OCI-M1 (cell line): ENCODE measurements at regions not wholly inside any gene's neighbourhood (a gene's known extent, or its start where the extent isn't known, plus 50 kb on each side); places are given as distances from the start of the nearest gene placed in this dataset.
"Not testable (repeated sequence)": the region's sequence is repeated elsewhere in the genome, so short reads cannot be mapped to it uniquely, and the experiment has no call there.

Experiments used
- DNase-seq: peaks from one replicate; lab custom pipeline; 2025; lab: John Stamatoyannopoulos, UW

DNA sequence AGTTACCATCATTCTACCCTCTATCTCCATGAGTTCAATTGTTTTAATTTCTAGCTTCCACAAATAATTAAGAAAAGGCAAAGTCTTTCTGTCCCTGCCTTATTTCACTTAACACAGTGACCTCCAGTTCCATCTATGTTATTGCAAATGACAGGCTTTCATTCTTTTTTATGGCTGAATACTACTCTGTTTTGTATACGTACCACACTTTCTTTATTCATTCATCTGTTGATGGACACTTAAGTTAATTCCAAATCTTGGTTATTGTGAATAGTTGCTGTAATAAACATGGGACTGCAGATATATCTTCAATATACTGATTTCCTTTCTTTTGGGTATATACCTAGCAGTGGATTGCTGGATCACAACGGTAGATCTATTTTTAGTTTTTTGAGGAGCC, 314.1 kb downstream of the SV2B start:
- DNase-seq, result no peak

DNA sequence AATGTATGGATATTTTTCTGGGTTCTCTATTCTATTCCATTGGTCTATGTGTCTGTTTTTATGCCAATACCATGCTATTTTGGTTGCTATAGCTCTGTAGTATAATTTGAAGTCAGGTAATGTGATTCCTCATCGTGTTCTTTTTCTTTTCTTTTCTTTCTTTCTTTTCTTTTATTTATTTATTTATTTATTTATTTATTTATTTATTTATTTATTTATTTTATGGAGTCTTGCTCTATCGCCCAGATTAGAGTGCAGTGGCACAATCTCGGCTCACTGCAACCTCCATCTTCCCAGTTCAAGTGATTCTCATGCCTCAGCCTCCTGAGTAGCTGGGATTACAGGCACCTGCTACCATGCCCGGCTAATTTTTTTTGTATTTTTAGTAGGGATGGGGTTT, 315.2 kb downstream of the SV2B start:
- not testable (repeated sequence) for DNase-seq

DNA sequence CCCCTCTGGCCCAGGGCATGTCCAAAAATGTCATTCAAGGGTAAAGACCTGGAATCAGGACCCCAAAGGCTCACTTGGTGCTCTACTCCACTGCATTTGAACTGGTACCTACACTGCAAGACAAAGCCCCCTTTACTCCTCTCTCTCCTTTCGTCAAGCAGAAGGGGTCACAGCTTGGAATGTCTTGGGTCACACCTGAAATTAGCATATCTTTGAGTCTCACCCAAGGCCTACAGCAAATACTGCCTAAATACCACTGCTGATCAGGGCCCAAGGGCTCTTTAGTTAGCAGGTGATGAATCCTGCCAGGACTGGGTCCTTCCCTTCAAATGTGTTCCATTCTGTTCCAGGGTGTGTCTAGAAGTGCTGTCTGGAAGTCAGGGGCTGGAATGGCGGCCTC, 320.6 kb downstream of the SV2B start:
- no peak for DNase-seq

DNA sequence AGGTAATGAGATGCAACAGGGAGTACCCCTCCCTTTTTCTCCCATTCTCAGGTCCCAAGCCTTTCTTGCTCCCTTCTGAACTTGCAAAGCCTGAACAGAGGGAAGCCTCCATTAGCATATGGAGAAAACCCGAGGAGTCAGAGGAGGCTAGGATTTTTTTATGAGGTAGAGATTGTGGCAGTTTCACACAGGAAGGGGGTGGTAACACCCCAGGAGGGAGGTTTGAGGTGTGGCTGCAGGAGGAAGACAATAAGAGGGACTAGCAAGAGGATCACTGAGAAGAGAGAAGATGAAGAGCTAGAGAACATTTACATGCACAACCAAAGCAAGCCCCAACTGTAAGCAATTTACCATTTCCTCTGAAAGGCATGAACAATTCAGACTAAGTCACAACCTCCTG, 322.7 kb downstream of the SV2B start:
- no peak for DNase-seq

DNA sequence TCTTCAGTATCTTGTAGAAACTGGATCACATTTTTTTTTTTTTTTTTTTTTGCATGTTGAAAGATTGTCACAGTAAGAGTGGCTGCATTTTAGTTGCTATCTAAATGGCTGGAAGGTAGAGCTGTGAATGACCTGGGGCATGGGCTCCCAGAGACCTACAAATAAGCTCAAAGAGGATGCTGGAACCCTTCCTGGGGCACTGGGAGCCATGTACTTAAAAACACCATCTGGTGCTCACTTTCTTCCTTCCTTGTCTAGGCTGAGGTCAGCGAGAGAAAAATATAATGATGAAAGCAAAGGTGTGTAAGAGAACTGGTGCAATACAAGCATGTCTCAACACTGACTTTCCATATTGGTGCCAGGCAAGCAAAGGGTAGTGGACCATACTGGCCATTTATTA, 323.9 kb downstream of the SV2B start:
- no peak for DNase-seq

DNA sequence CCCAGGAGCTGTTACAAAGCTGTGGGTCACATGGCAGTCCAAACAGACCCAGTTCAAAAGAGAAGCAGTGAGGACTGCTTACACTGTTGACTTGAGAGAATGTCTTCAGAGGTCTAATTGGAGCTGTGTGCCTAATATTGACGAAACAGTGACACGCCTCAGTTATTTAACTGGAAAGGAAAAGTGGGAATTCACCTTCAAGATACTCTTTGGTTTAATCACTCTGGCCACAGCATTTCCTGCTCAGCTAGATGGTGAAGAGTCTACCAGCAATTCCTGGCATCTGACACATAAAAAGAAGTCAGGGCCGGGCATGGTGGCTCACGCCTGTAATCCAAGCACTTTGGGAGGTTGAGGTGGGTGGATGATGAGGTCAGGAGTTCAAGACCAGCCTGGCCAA, 326.4 kb downstream of the SV2B start:
- DNase-seq, result no peak

DNA sequence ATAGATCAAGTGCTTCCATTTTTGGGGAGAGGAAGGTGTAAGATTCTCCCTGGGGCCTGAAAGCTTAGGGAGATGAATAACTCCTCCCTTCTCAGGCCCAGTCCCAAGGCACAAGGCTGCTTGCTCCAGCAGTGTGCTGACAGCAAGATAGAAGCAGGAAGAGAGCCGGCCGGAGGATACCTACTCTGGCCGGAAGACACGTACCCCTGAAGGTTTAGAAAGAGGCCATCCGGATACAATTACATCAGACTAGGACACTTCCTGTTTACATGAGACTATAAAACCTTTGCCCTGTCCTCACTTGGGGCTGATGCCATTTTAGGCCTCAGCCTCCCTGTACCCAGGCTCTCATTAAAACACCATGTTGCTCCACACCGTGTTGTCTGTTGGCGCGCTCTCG, 329.9 kb downstream of the SV2B start:
- no peak for DNase-seq

DNA sequence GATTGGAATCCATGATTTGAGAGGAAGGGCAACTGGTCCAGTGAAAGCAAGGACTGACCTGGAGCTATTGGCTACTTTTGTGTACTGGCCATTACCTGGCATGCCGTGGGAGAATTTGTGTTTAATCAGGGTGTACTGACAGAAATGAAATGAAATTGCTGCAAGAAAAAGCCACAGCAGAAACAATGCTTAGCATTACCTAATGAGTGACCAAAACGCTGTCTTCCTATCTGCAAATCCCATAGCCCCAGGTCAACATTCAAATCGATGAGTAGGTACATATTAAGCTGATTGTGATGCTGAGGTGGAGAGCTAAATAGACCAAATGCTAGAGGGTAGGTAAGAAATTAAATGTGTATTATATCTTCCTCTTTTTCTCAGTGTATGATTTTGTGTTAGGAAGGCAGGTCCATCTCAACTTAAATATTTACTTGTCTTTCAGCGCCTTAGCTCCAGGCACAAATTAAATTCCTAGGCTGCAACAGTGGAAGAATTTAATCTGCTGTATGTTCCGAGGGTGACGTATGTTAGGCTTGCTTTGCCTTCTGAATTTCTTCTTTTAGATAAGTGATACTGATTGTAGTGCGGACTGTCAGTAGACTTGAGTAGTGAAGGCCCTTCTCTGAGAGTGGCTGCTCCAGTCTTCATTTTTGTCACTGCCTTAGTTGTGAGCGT, 331.1 kb downstream of the SV2B start:
- DNase-seq, result no peak

DNA sequence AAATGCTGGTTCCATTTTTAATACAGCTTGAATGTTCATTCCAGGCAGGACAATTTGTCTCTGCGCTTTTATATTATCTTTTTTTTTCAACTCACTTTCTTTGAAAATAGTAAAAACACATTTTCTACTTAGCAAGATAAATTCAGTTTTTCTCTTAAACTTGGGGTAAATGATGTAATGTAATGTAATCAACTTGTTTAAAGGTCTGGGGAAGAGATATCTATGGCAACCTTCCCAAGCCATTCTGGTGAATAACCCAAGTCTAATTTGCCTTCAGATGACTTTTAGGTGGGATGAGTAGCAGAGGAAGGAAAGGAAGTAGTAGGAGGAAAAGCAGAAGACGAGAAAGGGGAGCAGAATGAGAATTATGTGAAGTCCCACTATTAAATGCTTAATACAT, 335.1 kb downstream of the SV2B start:
- peak; percentile 67 for DNase-seq

DNA sequence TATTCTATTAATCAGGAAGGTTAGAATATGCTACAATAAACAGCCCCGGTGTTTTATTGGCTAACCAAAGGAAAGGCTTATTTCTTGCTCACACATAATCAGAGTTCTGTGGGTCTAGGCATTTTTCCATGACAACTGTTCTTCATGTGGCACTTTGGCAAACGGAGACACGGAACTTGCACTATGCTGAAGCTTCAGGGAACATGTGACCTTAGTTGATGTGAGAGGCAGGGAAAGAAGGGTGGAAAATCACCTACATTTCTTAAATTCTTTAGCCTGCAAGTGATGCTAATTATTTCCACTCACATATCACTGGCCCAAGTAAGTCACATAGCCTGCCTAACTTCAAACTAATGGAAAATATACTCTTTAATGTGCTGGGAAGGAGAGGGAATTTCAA, 344.6 kb downstream of the SV2B start:
- no peak for DNase-seq

DNA sequence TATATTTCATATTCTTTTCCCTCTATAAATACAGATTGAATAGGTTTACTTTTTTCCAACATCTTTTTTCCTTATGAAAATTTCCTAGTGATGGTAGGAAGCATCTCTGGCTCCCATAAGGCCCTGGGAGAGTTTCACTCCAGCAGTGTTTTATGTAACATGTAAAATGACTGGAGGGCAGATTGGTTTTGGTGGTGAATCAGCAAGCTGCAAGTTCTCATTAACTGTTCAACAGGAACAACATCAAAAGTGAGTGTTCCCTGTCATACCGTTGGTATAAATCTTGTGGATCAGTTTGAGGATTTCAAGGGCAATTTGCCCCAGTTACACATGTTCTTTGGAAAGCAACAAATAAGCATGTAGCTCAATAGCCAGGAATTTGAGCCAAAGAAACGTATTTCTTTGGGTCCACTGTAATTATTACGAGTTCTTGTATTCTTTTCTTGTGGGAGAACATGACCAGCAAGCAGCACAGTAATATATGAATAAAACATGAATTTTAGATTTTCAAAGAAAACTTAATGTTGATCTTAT, 345.7 kb downstream of the SV2B start:
- DNase-seq, result no peak

DNA sequence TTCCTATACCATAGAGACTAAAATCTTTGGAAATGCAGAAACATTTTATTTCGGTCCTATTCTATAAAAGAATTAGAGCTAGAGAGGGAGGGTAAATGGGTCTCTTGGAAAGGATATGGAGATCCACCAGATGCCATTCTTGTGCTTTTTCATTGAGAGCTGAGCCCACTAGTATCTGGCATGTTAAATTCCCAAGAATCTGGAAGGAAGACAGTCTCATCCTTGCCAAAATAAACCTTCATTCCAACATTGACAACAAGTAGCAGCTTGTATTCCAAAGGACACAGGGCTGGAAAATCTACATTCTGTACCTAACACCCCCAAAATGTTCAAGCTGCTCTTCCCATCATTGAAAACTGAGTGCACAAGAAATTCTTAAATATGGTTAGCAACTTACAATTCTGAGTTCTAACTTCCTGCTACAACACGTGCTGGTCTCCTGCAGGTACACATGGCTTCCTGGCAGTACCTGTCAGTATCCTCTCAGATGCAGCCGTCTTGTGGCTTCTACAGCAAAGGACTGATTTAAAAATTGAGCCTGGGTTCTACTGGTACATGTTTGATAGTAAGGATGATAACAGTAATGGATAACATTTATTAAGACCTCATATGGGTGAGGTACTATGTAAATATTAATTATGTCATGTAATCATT, 348.1 kb downstream of the SV2B start:
- no peak for DNase-seq

DNA sequence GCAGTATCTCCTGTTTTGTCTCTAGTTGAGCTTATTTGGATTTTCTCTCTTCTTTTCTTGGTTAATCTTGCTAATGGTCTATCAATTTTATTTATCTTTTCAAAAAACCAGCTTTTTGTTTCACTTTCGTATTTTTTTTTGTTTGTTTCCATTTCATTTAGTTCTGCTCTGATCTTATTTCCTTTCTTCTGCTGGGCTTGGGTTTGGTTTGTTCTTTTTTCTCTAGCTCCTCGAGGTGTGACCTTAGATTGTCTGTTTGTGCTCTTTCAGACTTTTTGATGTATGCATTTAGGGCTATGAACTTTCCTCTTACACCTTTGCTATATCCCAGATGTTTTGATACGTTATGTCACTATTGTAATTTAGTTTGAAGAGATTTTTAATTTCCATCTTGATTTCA, 353.3 kb downstream of the SV2B start:
- not testable (repeated sequence) for DNase-seq

DNA sequence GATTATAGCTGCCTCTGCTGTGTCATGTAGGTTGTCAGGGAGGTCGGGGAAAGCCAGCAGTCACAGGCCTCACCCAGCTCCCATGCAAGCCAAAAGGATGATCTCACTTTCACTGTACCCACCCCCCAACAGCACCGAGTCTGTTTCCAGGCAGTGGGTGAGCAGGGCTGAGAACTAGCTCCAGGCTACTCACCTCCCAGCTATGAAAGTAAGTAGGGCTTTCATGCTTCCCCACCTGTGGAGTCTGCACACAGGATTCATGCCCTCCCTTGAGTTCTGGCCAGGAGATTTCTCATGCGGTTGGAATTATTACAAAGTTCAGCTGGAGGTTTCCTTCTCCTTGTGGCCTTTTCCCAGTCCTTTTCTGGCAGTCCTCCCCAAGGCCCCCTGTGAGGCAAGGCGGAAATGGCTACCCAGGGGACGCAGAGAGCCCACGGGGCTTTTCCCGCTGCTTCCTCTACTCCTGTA, 356.2 kb downstream of the SV2B start:
- DNase-seq, result no peak

DNA sequence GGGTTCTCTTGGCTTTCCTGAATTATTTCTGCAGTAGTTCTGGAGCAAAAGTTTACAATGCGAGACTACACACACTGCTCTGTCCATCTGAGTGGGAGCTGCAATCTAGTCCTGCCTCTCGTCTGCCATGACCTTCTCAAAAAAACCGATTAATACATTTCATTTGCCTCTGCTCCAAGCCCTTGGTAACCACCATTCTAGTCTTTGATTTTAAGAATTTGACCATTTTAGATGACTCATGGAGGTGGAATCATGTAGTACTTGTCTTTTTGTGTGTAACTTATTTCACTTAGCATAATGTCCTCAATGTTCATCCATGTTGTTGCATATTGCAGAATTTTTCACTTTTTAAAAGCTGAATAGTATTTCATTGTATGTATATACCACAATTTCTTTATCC, 356.9 kb downstream of the SV2B start:
- DNase-seq, result no peak

DNA sequence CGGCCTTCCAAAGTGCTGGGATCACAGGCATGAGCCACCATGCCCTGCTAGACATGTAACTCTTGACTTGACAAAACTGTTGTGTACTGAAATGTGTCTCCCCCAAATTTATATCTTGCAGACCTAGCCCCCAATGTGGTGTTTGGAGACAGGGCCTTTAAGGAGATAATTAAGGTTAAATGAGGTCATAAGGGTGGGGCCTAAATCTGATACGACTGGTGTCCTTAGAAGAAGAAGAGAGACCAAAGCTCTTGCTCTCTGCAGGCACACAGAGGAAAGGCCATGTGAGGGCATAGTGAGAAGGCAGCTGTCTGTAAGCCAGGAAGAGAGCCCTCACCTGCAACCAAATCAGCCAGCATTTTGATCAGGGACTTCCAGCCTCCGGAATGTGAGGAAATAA, 361.3 kb downstream of the SV2B start:
- DNase-seq, result peak; percentile 13

DNA sequence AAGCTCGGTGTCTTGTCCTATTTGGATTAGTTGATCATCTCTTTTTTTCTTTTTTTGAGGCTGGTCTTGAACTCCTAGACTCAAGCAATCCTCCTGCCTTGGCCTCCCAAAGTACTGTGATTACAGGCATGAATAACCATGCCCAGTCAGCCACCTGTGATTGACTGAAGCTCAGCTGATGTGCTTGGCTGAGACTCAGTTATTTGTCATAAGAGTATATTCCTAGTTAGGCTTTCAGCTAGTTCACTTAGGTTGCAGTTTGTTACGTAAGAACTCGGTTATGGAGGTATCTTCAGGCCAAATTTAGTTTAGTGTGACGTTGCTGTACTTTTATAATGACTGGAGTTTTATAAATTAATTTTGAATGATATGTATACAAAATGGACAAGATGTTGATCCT, 365.0 kb downstream of the SV2B start:
- DNase-seq, result no peak

DNA sequence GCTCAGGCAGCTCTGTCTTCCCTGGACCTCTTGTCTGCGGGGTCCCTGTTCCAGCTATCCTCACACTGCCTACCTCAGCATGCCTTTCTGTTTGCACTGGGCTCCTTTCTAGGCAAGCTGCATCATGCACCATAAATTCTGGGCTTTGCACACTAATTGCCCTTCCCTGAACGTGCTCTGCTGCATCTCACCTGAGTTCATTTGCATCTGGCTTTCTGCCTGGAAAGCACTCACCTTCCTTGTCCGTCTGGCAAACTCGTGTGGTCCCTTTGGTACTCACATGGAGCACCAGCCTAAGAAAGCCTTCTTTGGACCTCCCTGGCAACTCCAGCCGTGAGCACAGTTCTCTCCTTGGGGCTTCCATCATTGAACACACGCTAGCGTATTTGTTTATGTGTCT, 365.6 kb downstream of the SV2B start:
- no peak for DNase-seq

DNA sequence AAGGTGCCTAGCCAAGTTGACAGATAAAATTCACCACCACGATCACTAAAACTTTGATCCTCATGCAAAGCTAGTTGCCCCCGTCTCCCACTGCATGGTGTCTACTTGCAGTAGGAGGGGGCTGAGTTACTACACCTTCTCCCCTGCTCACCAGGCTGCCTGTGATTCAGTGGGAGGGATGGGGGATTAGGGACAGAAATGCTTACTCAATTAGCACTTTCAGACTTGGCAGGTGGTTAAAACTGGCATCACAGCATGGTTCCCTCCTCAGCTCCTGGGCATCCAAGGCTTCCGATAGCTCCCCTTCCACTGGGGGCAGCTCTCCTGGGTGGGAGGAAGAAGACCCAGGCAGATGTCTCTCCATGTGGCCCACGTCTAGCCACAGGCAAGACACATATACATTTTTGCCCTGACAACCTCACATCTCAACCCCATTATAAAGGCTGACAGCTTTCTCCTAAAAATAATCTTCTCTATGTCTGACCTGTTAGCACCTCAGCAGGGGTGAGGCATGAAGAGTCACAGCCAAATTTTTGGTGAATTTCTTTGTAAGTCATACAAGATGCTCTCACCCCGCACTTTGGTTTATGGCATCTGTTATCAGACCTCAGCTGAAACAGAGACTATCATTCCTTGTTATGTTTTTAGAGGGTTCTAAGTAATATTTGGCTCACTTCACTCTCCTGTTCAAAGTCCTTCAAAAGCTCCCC, 369.0 kb downstream of the SV2B start:
- DNase-seq, result no peak

DNA sequence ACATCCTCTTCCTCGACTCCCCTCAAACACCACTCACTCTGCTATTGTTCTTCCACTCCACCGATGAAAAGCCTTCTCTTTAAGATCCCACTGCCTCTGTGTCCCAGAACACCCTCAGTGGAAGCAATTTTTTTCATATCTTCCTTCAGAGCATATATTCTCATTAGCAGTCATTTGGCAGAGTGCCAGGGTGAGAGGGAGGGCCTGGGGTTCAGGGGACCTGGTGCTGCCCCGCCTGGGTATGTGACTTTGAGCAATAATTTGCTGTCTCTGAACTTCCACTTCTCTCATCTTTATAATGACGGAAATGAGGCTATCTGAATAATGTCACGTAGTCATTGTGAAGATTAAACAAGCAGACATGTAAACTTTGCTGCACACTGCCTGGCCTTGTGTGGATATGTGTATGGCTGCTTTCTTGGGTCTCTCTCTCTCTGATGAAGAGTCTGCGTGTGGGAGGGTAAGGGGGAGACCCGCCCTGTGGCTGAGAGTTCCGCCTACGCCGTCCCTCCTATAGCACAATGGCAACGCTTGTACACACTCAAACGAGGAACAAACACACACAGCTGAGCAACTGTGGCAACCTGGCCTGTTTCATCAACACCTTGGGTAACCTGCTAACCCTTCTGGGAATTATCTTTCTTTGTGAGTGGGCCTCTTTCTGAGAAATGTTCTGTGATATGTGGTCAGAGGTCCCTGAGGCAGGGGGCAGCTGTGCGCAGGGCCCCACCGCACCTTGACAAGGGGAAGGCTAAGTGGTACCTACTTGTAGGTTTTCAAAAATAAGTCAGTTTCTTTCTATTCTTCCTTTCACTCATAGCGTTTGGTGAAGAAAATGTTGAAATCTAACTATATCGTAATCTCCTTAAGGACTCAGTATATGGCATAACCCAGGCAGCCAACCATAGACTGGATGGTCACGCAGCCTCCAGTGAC, 369.8 kb downstream of the SV2B start:
- no peak for DNase-seq

DNA sequence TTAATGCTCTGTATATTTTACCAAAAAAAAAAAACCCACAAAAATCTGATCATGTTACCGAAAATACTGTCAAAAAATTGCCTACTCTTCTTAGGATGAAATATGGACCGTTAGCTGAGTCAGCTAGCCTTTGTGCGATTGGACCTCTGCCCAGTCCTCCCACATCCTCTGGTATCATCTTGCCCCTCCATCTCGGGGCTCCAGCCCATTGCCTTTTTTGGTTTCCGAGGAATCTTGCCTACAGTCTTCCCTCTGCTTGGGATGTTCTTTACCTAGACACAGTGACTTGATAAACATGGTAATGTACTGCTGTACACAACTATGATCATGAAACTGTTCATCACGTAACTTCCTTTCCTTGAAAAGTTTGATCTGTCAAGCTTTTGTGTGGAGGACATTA, 371.4 kb downstream of the SV2B start:
- DNase-seq, result peak; percentile 78

DNA sequence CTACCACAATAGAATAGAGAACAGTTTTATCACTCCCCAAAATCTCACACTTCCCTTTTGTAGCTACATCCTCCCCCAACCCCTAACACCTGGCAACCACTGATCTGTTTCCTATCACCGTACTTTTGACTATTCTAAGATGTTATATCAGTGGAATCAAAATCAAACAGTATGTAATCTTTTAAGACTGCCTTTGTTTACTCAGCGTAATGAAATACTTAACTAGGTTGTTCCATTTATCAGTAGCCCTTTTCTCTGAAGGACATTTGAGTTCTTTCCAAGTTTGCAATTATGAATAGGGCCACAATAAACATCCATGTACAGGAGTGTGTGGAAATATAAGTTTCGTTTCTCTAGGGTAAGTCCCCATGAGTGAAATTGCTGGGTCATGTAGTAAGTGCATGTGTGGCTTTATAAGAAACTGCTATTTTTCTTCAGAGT, 372.3 kb downstream of the SV2B start:
- peak; percentile 78 for DNase-seq
